ENCODE measurements at regions not wholly inside any gene's neighbourhood (a gene's known extent, or its start where the extent isn't known, plus 50 kb on each side); places are given as distances from the start of the nearest gene placed in this dataset.
"Not testable (repeated sequence)": the region's sequence is repeated elsewhere in the genome, so short reads cannot be mapped to it uniquely, and the experiment has no call there.

DNA sequence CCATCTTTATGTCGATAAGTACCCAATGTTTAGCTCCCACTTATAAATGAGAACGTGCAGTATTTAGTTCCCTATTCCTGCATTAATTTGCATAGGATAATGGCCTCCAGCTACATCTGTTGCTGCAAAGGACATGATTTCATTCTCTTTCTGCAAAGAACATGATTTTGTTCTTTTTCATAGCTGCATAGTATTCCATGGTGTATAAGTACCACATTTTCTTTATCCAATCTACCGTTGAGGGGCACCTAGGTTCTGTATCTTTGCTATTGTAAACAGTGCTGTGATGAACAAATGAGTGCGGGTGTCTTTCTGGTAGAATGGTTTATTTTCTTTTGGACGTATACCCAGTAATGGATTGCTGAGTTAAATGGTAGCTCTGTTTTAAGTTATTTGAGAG lies 63.0 kb downstream of the HLX start:
- no peak for DNase-seq

DNA sequence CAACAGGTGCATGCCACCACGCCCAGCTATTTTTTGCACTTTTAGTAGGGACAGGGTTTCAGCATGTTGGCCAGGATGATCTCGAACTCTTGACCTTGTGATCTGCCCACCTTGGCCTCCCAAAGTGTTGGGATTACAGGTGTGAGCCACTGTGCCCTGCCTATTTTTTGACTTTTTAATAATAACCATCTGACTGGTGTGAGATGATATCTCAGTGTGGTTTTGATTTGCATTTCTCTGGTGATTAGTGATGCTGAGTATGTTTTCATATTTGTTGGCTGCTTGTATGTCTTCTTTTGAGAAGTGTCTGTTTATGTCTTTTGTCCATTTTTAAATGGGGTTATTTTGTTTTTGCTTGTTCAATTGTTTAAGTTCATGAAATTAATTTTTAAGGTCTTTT lies 63.7 kb downstream of the HLX start:
- DNase-seq: not testable (repeated sequence)

DNA sequence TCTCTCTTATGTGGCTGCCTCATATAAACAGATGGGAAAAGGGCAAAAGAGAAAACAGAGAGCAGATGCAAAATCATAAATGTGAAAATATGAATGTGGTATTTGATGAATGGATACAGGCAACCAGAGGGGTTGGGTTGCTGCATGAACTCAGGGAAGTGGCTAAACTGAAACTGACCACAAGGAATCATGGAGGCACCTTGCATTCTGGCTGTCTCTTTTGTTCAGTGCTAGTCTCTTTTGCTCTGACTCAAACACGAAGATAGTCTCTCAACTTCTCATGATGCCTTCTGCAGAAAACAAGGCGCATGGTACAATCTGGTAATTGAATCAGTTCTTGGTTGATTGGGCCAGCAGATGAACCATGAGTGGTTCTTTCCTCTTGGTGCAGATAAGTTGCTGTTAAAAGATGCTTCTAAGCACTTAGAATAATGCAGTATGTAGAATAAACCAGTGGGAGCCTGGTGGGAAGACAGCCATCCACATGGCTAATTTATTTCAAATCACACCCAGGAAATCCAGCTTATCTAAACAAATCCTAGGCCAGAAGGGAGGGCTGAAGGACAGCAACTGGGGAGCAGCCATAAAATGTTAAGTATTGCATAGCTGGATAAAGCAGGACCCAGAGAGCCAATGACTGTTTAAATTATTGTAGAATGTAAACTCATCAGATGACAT lies 64.2 kb downstream of the HLX start:
- no peak for DNase-seq

DNA sequence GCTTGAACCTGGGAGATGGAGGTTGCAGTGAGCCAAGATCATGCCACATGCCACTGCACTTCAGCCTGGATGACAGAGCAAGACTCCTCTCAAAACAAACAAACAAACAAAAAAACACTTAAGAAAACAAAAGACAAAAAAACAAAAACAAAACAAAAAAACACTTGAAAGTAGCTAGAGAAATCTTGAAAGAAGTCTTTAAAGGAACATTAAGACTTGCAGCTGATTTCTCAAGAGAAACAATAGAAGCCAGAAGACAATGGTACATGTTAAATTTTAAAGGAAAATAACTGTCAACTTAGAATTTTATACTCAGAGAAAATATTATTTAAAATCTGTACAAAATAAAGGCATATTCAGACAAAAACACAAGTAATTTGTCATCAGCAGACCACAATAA lies 71.3 kb downstream of the HLX start:
- no peak for DNase-seq

DNA sequence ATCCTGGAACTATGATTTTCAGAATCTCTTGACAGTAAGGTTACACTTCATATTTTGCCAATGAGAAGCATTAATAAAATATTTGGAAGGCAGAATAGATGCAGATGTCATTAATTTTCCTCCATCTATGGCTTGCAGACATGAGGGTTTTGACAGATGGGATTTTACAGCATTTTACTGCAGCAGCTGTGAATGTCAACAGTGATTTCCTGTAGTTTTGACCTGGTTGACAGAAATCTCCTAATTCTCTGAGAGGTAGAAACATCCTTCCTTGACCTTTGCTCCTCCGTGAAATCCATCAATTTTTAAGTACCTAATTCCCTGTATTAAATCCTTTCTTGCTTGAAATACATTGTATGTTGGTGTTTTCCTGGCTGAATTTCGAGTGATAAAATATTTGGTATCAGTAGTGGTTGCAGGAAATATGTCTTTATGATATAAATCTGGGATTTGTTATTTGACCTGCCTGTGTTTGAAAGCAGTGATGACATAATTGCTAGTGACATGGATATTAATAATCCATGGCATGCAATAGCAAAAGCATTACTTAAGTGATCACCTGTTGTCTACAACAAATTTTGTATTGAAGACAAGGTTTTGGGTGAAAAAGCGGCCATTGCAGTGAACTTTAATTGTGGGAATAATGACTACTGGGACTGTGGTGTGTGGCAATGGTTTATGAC lies 73.9 kb downstream of the HLX start:
- DNase-seq: no peak

DNA sequence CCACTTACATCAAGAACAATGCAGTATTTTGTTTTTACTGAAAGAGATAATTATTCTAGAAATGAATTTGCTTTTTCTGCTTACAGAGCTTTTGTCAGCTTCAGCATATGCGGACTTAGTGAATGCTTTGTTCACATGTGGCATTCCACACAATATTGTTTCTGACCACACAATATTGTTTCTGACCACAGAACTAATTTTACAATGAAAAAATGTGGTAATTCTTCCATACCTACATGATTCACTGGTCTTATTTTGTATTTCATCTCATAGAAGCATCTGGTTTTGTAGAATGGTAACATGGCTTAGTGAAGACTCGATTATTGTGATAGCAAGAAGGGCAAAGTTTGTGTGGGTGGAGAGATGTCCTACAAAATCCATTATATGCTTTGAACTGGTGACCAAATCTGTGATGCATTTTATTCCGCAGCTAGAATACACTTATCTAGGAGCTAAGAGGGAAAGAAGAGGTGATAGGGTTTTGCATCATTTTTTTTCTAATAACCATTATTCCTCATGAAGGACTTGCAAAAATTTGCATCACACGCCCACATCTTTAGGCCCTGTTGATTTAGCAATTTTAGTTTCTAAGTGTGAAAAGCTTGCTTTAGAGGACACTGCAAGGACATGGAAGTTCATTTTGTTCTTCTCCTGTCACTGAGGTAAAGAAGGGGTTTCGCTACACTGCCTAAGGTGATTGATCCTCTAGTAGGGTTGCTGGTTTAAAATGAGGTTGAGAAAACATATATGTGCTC lies 75.3 kb downstream of the HLX start:
- no peak for DNase-seq

DNA sequence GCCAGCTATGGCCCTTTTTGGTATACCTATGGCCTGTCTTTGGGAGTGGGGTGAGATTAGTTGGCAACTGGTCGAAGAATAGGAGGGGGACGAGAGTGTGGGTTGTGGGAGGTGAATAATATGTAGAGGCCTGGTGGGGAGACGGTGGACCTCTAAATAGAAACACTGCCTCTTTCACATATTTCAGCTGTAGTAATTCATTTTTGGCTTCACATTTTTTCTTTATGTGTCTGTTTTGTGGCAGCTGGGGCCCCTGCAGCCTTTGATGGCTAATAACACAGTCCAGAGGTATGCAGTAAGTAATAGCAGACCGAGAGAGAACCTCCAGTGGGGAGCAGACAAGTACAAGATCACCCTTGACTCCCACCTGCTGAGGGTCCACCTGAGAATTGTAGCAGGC lies 75.9 kb downstream of the HLX start:
- DNase-seq: no peak

DNA sequence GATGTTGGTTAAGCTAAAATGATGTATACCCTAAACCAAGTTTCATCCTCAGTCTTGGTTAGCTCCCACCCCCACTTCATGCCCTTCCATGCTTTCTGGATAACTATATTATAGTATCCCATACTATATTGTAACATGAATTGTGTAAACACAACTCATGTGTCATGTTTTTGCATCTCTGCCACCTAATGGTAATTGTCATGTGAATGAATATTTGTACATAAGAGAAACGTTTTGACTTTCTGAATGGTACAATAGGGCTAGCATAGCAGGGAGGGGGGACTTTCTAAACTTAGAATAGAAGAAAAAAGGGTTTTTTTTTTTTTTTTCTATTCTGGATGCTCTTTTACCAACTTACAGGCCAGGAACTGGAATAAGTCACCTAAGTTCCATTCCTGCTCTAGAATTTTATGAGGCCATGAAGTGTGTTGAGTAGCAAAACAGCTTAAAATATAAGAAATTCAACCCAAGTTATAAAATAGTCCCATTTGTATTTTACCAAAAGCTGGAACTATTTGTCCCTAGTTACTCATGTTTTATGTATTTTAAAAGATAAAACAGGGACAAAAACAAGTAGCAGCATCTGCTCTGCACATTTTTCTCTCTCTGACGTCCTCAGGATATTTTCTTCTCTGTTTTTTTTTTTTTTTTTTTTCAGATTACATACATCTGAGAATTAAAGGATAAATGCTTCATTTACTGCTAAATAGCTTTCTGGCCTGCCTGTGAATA lies 77.4 kb downstream of the HLX start:
- no peak for DNase-seq

DNA sequence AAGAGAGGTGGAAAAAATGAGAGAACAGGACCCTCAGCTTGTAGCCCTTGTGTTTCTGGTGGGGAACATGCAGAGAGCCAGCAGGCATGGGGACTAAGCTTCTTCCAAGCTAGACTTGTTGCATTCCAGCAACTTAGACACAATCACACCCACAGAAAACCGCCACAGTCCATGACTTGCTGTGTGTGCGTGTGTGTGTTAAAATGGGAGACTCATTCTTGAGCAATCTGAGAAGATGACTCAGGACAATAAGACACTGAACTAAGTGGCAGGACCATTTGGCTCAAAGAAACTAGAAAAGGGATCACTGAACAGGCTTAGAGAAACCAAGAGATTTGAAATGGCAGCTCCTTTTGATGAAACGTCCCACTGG lies 78.0 kb downstream of the HLX start:
- no peak for DNase-seq

DNA sequence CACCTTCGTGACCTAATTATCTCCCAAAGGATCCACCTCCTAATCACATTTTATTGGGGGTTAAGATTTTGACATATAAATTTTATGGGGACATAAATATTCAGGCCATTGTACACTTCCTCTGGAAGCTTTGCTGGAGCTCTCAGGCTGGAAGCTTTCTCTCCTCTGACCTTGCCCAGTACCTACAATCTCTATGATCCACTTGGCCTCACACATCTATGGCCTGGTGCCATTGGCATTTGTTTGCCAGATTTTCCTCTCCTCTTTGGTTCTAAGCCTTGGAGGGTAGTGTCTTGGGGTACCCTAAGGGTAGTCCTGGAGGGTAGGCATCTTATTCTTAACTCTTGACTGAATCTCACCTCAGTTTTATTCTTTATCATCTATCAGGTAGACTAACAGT lies 79.0 kb downstream of the HLX start:
- DNase-seq: no peak

DNA sequence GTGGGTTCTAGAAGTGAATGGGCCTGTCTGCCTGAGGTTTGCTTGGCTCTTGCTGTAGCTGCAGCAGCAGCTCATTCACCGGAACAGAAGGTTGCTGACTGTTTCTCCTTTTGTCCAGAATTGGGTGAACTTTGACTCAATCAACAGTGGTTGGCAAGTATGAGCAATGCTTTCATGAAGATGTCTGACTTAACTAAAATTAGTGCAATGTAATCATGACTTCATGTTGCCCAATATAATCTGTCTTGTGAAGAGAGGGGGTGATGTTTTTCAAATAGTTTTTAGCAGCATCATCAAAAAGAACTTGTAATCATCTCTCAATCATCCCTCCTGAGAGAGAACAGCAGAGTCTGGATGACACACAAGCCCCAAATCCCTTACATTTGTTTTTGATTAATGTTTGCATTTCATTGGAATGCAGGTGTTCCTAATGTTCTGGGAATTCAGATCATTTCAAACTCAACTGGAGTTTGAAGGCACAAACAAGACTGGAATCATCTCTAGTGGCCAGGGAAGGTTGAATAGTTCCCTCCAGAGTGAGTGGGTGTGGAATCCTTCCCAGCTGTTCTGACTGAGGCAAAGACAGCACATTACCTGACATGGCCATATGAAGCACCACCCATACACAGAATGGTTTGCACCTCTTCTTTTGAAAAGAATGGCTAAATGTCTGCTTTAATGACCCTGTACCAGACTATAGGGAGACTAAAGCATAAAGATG lies 82.9 kb downstream of the HLX start:
- DNase-seq: no peak

DNA sequence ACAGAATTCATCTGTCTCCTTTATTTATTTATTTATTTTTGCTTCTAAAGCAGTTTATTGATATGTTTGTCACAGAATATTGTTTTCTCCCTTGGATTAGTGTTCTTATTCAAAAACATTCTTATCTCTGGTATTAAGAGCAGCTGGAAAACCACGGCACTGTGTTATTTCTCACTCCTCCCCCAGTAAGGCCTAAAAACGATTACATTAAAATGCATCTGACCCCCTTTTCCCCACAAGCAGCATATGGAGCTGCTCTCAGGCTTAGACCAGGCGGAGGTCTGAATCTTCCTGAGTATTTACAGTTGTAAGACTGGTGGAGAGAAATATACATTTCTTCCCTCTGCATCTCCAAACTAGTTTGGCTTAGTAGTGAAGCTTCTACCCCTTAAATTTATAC lies 86.8 kb downstream of the HLX start:
- DNase-seq: no peak

DNA sequence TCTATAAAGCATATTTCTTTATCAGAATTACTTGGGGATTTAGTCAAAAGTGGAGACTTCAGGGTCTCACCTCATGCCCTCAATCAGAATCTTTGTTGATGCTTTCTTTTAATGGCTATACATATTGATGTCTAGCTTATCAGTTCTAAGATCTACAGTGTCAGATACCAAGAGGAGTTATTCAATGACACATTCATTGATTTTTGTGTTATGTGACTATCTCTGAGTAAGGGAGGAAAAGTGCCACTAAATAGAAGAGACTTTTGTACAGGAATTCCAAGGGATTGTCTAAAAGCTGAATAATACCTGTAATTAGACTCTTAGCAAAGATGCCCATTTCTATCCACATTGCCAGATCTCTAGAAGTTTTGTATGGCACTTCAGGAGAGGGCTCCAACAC lies 87.2 kb downstream of the HLX start:
- DNase-seq: no peak

DNA sequence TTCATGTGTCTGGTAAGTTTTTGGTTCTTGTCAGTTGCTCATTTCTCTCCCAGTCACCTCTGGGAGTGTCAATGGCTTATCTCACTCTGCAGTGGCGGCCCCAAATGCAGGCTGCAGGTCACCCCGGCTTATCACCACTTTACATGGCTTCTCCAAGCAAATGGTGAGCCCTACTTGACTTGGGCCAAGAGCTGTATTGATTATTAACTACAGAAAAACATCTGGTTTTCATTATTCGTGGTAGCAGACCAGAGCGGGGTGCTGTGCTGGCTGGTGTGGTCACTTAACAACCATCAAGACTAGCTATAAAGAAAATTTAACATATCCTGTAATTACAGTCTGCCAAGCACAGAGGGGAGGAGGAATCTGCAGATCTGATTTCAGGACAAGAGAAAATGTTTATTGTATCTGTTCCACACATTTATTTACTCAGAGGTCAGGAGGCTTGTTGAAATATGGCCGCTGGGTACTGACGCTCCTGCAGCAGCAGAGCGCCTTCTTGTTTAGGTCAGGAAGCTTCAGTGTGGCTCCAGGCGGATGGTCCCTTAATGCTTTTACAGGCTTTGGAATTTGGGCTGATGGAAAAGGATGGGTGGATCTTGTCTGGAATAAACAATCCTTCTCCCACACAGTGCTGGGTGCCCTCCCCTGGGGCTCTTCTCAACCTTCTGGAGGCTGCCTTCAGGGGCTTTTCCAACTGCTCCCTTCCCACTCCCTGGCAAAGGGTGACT lies 87.8 kb downstream of the HLX start:
- no peak for DNase-seq

DNA sequence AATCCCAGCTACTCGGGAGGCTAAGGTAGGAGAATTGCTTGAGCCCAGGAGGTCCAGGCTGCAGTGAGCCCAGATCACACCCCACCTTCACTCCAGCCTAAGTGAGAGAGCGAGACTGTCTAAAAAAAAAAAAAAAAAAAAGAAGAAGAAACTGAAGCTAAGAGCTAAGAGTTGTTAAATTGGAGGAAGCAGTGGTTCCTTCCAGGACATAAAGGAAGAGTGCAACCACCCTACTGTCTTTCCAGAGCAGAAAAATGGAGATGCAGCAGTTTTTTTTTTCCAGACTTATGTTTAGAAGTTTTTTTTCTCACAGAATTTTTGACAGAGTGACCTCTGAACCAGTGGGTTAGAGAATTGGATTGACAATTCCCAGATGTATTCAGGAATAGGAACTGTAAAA lies 88.7 kb downstream of the HLX start:
- no peak for DNase-seq

DNA sequence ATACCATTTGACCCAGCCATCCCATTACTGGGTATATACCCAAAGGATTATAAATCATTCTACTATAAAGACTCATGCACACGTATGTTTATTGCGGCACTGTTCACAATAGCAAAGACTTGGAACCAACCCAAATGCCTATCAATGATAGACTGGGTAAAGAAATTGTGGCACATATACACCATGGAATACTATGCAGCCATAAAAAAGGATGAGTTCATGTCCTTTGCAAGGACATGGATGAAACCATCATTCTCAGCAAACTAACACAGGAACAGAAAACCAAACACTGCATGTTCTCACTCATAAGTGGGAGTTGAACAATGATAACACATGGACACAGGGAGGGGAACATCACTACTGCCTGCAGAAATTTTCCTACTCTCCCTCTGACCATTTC lies 90.0 kb downstream of the HLX start:
- DNase-seq: not testable (repeated sequence)

DNA sequence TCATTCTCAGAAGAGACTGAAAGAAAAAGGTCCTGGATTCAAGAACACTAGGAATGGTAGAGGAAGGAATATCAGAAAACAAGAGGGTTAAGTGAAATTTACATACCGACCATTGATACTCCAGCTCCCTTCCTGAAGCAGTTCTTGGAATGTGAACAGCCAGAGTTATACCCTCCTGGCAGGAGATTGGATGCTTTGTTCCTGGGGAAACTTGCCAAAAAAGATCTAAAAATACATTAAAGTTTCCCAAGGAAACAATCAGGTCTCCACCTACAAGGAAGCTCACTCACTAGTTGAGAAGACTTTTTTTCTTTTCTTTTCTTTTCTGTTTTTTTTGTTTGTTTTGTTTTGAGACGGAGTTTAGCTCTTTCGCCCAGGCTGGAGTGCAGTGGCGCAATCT lies 91.1 kb downstream of the HLX start:
- DNase-seq: no peak

DNA sequence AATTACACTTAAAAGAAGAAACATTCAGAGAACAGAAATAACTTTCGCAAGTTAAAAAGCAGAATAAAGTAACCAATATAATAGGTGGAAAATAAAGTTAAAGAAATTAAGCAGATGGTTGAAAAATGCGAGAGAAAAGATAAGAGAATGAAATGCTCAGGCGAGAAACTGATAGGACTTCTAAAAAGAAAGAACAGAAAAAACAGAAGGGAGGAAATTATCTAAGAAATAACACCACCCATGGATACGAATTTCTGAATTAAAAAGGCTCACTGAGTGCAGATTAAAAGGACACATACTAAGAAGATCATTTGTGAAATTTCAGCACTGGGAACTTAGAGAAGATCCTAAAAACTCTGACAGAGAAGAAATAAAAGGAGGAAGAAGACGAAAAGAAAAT lies 92.0 kb downstream of the HLX start:
- no peak for DNase-seq

DNA sequence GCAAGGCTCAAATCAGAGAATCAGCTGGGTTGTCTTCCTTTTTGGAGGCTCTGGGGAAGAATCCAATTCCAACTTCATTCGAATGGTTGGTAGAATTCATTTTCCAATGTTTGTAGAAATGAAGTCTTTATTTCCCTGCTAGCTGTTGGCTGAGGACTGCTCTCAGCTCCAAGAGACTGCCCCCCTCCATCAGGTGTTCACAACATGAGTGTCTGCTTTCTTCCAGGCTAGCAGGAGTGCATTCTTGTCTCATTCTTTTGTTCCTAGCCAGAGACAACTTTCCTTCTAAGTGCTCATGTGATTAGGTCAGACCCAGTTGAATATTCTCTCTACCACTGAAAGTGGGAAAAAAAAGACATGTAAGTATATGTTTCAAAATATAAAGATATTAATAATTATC lies 95.2 kb downstream of the HLX start:
- DNase-seq: no peak

DNA sequence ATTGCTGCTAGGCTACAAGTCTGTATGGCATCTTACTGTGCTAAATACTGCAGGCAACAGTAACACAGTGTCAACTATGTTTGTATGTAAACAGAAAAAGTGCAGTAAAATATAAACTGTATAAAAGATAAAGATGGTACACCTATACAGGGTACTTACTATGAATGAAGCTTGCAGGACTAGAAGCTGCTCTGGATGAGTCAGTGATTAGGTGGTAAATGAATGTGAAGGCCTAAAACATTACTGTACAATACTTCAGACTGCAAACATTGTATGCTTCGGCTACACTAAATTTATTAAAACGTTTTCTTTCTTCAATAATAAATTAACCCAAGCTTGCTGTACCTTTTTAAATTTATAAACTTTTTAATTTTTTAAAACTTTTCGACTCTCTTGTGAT lies 97.1 kb downstream of the HLX start:
- no peak for DNase-seq

DNA sequence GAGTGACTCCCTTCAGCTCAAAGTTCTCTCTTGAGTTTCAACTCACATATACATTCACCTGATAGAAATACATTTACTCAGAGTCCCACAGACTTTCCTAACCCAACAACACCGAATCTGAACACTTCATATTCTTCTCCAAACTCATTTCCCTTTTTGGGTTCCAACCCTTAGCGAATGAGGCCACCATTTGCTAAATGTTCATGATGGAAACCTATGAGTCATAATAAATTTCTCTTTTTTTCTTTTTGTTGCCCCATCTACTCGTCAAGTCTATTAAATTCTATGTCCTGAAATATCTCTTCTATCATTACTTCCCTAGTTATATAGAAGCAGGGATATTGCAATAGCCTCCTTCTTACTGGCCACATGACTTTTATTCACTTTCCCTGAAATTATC lies 100.1 kb downstream of the HLX start:
- no peak for DNase-seq

DNA sequence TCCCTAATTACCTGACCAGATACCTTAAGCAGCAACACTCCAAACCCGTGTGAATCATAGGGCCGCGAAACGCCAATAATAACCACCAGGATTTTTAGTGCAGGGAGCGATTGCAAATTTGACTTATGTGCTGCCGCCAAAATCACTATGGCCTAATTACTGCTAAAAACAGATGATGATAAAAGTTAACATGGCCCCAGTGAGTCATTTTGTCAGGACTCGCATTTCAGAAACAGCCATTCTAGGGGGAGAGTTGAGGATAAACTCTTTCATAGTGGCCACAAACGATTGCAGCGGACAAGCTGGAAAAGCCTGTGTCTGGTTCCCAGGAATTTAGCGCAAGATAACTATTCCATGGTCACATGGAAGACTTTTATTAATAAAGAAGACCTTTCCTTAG lies 103.4 kb downstream of the HLX start:
- no peak for DNase-seq
